Hepatocyte (in vitro differentiated cells): ENCODE measurements at regions not wholly inside any gene's neighbourhood (a gene's known extent, or its start where the extent isn't known, plus 50 kb on each side); places are given as distances from the start of the nearest gene placed in this dataset.

Experiments used
- EZH2 ChIP-seq: fragments of 200-600 bp; sonication (generic); IDR thresholded peaks from 2 replicates; pipeline ENCODE4 v1.6.1; 2016; ENCODE audit warnings: antibody characterized with exemption, mild to moderate bottlenecking, borderline replicate concordance
- TF ChIP-seq, protein P1 (sequence below): fragments of 200-600 bp; sonication (generic); IDR thresholded peaks from 2 replicates; pipeline ENCODE4 v1.5.1; 2016; ENCODE audit warnings: antibody characterized with exemption, mild to moderate bottlenecking; ENCODE audit not compliant: poor library complexity

GRCh38 chr13:75919660-75920199 lies 283.6 kb downstream of the LMO7 start:
- TF ChIP-seq EZH2 = no peak
- TF ChIP-seq, protein P1, sequence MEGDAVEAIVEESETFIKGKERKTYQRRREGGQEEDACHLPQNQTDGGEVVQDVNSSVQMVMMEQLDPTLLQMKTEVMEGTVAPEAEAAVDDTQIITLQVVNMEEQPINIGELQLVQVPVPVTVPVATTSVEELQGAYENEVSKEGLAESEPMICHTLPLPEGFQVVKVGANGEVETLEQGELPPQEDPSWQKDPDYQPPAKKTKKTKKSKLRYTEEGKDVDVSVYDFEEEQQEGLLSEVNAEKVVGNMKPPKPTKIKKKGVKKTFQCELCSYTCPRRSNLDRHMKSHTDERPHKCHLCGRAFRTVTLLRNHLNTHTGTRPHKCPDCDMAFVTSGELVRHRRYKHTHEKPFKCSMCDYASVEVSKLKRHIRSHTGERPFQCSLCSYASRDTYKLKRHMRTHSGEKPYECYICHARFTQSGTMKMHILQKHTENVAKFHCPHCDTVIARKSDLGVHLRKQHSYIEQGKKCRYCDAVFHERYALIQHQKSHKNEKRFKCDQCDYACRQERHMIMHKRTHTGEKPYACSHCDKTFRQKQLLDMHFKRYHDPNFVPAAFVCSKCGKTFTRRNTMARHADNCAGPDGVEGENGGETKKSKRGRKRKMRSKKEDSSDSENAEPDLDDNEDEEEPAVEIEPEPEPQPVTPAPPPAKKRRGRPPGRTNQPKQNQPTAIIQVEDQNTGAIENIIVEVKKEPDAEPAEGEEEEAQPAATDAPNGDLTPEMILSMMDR = no peak
